Osteocyte (in vitro differentiated cells): ENCODE measurements at regions not wholly inside any gene's neighbourhood (a gene's known extent, or its start where the extent isn't known, plus 50 kb on each side); places are given as distances from the start of the nearest gene placed in this dataset.

ENCODE experiments used
- DNase-seq: peaks from one replicate; pipeline ENCODE4 v3.0.0; 2021; ENCODE audit warnings: mixed read lengths; ENCODE audit not compliant: unreplicated experiment; ENCODE audit errors: extremely low spot score
- H3K27ac Mint-ChIP-seq: one replicate; pipeline ENCODE4 v1.8.0; 2021; ENCODE audit warnings: mild to moderate bottlenecking, mixed read lengths; ENCODE audit not compliant: unreplicated experiment
- H3K27me3 Mint-ChIP-seq: one replicate; pipeline ENCODE4 v1.8.0; 2021; ENCODE audit warnings: mixed read lengths; ENCODE audit not compliant: unreplicated experiment
- H3K36me3 Mint-ChIP-seq: one replicate; pipeline ENCODE4 v1.8.0; 2021; ENCODE audit warnings: mixed read lengths; ENCODE audit not compliant: unreplicated experiment
- H3K4me1 Mint-ChIP-seq: one replicate; pipeline ENCODE4 v1.8.0; 2021; ENCODE audit warnings: mixed read lengths; ENCODE audit not compliant: unreplicated experiment
- H3K4me3 Mint-ChIP-seq: one replicate; pipeline ENCODE4 v1.8.0; 2021; ENCODE audit warnings: mild to moderate bottlenecking, moderate library complexity, mixed read lengths; ENCODE audit not compliant: unreplicated experiment
- H3K9me3 Mint-ChIP-seq: one replicate; pipeline ENCODE4 v1.8.0; 2021; ENCODE audit warnings: mixed read lengths; ENCODE audit not compliant: unreplicated experiment
- CTCF ChIP-seq: fragments of 200-600 bp; sonication (generic); IDR thresholded peaks from 2 replicates; pipeline ENCODE4 v1.5.0; 2021; ENCODE audit warnings: antibody characterized with exemption, mild to moderate bottlenecking, moderate library complexity

- no peaks in the 10 kb centered on the region for H3K4me1 Mint-ChIP-seq
- no peaks in the 10 kb centered on the region for H3K36me3 Mint-ChIP-seq
- peaks cover 16% of the 10 kb centered on the region for H3K9me3 Mint-ChIP-seq
- H3K27me3 Mint-ChIP-seq = peaks cover 33% of the 10 kb centered on the region
- no peak overlapping the region for H3K27ac Mint-ChIP-seq
- H3K4me3 Mint-ChIP-seq = no peak overlapping the region
- DNase-seq = no peak
- TF ChIP-seq CTCF = no peak
Measured at GRCh38 chr2:205902900-205903237, 183.1 kb downstream of the INO80D start.

GRCh38 chr2:205902041-205902899 lies 183.7 kb downstream of the INO80D start:
- Mint-ChIP-seq H3K4me3 (no peak overlapping the region), H3K27me3 (peaks cover 33% of the 10 kb centered on the region), H3K4me1 (no peaks in the 10 kb centered on the region), H3K27ac (no peak overlapping the region), H3K9me3 (peaks cover 11% of the 10 kb centered on the region), H3K36me3 (no peaks in the 10 kb centered on the region)
- DNase-seq = no peak
- no peak for TF ChIP-seq CTCF

- TF ChIP-seq CTCF = no peak
- no peak for DNase-seq
- no peaks in the 10 kb centered on the region for H3K36me3 Mint-ChIP-seq
- peaks cover 3% of the 10 kb centered on the region for H3K4me1 Mint-ChIP-seq
- H3K9me3 Mint-ChIP-seq = peaks cover 7% of the 10 kb centered on the region
- H3K27ac Mint-ChIP-seq = no peak overlapping the region
- no peak overlapping the region for H3K4me3 Mint-ChIP-seq
- peaks cover 31% of the 10 kb centered on the region for H3K27me3 Mint-ChIP-seq
Measured at GRCh38 chr2:205901491-205901890, 184.5 kb downstream of the INO80D start.

- no peak for DNase-seq
- H3K4me1 Mint-ChIP-seq = peaks cover 14% of the 10 kb centered on the region
- peaks cover 7% of the 10 kb centered on the region for H3K9me3 Mint-ChIP-seq
- H3K4me3 Mint-ChIP-seq = no peak overlapping the region
- H3K36me3 Mint-ChIP-seq = no peaks in the 10 kb centered on the region
- no peak overlapping the region for H3K27ac Mint-ChIP-seq
- no peak for TF ChIP-seq CTCF
- peaks cover 31% of the 10 kb centered on the region for H3K27me3 Mint-ChIP-seq
Measured at GRCh38 chr2:205898744-205899143, 187.2 kb downstream of the INO80D start.

- no peak for TF ChIP-seq CTCF
- Mint-ChIP-seq H3K9me3 (peaks cover 7% of the 10 kb centered on the region), H3K27me3 (peaks cover 41% of the 10 kb centered on the region), H3K4me1 (peaks cover 14% of the 10 kb centered on the region), H3K4me3 (no peak overlapping the region), H3K27ac (peak overlapping the region; percentile 65), H3K36me3 (no peaks in the 10 kb centered on the region)
- no peak for DNase-seq
Measured at GRCh38 chr2:205895981-205896655, 189.9 kb downstream of the INO80D start.
